ENCODE measurements at regions not wholly inside any gene's neighbourhood (a gene's known extent, or its start where the extent isn't known, plus 50 kb on each side); places are given as distances from the start of the nearest gene placed in this dataset.

DNA sequence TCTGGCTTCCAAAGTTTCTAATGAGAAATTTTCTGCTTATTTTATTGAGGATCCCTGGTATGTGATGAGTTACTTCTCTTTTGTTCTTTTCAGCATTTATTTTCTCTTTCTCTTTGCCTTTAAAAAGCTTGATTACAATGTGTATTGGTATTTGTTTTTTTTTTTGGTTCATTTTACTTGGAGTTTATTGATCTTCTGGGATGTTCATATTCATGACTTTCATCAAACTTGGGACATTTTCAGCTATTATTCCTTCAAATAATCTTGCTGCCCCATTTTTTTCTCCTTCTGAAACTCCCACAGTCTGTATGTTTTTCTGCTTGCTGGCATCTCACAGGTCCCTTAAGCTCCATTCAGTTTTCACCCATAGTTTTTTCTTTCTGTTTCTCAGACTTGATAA lies 102.4 kb downstream of the PRDM13 start:
- no peaks in the 10 kb centered on the region for H3K4me1 ChIP-seq (ENCODE audit: control insufficient read depth, extremely low read depth, insufficient read depth, low read length)
- dilution Hi-C loops (cut with MboI; ENCODE audit: extremely low pct_ligation_motif_present, low sequenced_read_pairs): no loop called here
- no peak for FAIRE-seq
- no peaks in the 10 kb centered on the region for H4K20me1 ChIP-seq (ENCODE audit: control insufficient read depth, extremely low read depth, insufficient read depth, low read length)
- no peak overlapping the region for H3K27ac ChIP-seq (ENCODE audit: control insufficient read depth, insufficient read depth, low read length)
- H3K36me3 ChIP-seq (ENCODE audit: control insufficient read depth in 2 of 2, extremely low read depth in 1 of 2, insufficient read depth in 2 of 2, low read length in 2 of 2): no peaks in the 10 kb centered on the region
- TF ChIP-seq EZH2 (IDR thresholded peaks at IDR 0.05; ENCODE audit: low read length): no peak
- no peak for TF ChIP-seq CTCF (optimal IDR thresholded peaks at IDR 0.05 in 1 of 3, IDR thresholded peaks at IDR 0.05 in 1 of 3, conservative IDR thresholded peaks at IDR 0.05 in 1 of 3; ENCODE audit: extremely low read depth in 1 of 3, insufficient read depth in 2 of 3, low read length in 3 of 3)
- no peaks in the 10 kb centered on the region for H3K9me3 ChIP-seq (ENCODE audit: control insufficient read depth, low read depth, low read length)
- H3K79me2 ChIP-seq (ENCODE audit: control insufficient read depth, insufficient read depth, low read length): no peaks in the 10 kb centered on the region
- DNase-seq (ENCODE audit: low read depth, low spot score): no peak
- H3K4me3 ChIP-seq (ENCODE audit: control insufficient read depth in 2 of 3, extremely low read depth in 1 of 3, insufficient read depth in 2 of 3, low read depth in 1 of 3, low read length in 3 of 3): no peak overlapping the region
- no peaks in the 10 kb centered on the region for H3K27me3 ChIP-seq (ENCODE audit: control insufficient read depth, extremely low read depth, insufficient read depth, low read length)
- no peak overlapping the region for H3K9ac ChIP-seq (ENCODE audit: control insufficient read depth, extremely low read depth, insufficient read depth, low read length)
- no peaks in the 10 kb centered on the region for H3K9me1 ChIP-seq (ENCODE audit: control insufficient read depth, extremely low read depth, insufficient read depth, low read length)
- H3K4me2 ChIP-seq (ENCODE audit: control insufficient read depth, extremely low read depth, insufficient read depth, low read depth, low read length): no peak overlapping the region
- no peak overlapping the region for H2AFZ ChIP-seq (ENCODE audit: control insufficient read depth, low read length)

DNA sequence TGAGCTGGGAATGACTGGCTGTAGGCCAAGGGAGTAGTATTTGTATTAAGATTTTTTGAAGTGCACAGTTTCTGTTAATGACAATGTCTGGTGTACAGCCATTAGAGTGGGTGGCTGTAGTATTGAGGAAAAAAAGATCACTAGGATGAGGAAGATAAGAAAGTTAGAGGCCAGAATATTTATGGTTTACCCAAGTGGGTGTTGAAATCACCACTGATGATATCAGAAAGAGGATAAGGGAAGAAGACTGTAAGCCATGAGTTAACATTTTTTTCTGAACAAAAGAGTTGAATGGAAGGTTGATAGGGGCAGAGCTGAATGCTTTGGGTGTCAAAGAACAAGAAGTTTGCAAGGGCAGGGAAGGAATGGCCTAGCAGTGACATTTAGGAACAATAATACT lies 104.7 kb downstream of the PRDM13 start:
- Histone ChIP-seq H3K9ac (ENCODE audit: control insufficient read depth, extremely low read depth, insufficient read depth, low read length) (no peak overlapping the region), H3K9me1 (ENCODE audit: control insufficient read depth, extremely low read depth, insufficient read depth, low read length) (no peaks in the 10 kb centered on the region), H3K4me3 (ENCODE audit: control insufficient read depth in 2 of 3, extremely low read depth in 1 of 3, insufficient read depth in 2 of 3, low read depth in 1 of 3, low read length in 3 of 3) (no peak overlapping the region), H3K36me3 (ENCODE audit: control insufficient read depth in 2 of 2, extremely low read depth in 1 of 2, insufficient read depth in 2 of 2, low read length in 2 of 2) (no peaks in the 10 kb centered on the region), H2AFZ (ENCODE audit: control insufficient read depth, low read length) (no peak overlapping the region), H3K9me3 (ENCODE audit: control insufficient read depth, low read depth, low read length) (no peaks in the 10 kb centered on the region), H3K27ac (ENCODE audit: control insufficient read depth, insufficient read depth, low read length) (no peak overlapping the region), H3K79me2 (ENCODE audit: control insufficient read depth, insufficient read depth, low read length) (no peaks in the 10 kb centered on the region), H3K4me2 (ENCODE audit: control insufficient read depth, extremely low read depth, insufficient read depth, low read depth, low read length) (no peak overlapping the region), H4K20me1 (ENCODE audit: control insufficient read depth, extremely low read depth, insufficient read depth, low read length) (no peaks in the 10 kb centered on the region), H3K4me1 (ENCODE audit: control insufficient read depth, extremely low read depth, insufficient read depth, low read length) (no peaks in the 10 kb centered on the region), H3K27me3 (ENCODE audit: control insufficient read depth, extremely low read depth, insufficient read depth, low read length) (no peaks in the 10 kb centered on the region)
- DNase-seq (ENCODE audit: low read depth, low spot score) (no peak), FAIRE-seq (no peak)
- TF ChIP-seq EZH2 (IDR thresholded peaks at IDR 0.05; ENCODE audit: low read length) (no peak), CTCF (optimal IDR thresholded peaks at IDR 0.05 in 1 of 3, IDR thresholded peaks at IDR 0.05 in 1 of 3, conservative IDR thresholded peaks at IDR 0.05 in 1 of 3; ENCODE audit: extremely low read depth in 1 of 3, insufficient read depth in 2 of 3, low read length in 3 of 3) (no peak)
- dilution Hi-C loops (cut with MboI; ENCODE audit: extremely low pct_ligation_motif_present, low sequenced_read_pairs): no loop called here
